NCI-H2029 (cell line): ENCODE measurements at regions not wholly inside any gene's neighbourhood (a gene's known extent, or its start where the extent isn't known, plus 50 kb on each side); places are given as distances from the start of the nearest gene placed in this dataset.
"Not testable (repeated sequence)": the region's sequence is repeated elsewhere in the genome, so short reads cannot be mapped to it uniquely, and the experiment has no call there.

ENCODE experiments used
- DNase-seq: peaks from one replicate; lab custom pipeline; 2025; lab: John Stamatoyannopoulos, UW

DNA sequence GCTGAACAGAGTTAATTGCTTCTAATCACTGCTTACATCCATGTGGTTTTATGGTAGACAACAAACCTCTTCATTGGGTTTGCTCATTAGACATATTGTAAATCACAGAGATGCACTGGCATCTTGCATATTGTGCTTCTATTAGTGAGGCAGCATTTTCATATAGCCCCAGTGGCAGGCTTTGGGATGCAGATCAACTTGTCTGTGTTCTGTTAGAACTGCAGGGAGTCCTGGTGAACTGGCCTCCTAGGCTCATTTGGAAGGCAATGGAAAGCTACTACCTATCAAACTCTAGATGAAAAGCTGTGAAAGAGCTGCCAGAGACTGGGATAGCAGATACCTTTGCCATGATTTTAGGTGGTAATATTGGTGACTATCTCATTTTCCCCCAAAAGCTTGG lies 108.8 kb downstream of the NAA11 start:
- DNase-seq: no peak

DNA sequence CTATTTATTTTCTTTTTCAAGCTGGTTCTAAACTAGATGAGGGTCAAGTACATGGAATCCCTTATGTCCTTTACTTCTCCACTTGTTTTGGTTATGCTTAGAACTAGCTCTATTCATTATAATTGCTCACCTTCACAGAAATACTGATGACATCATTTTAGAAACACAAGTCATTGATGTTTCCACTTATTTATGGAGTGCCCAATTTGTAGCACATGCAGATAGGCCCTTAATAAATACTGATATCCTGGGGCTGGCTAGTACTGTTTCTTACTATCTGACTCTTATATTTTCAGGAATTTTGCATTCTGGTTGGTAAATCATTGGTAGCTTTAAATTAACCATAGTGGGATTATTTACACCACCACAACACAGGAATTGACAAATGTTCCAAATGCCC lies 112.2 kb downstream of the NAA11 start:
- DNase-seq: no peak

DNA sequence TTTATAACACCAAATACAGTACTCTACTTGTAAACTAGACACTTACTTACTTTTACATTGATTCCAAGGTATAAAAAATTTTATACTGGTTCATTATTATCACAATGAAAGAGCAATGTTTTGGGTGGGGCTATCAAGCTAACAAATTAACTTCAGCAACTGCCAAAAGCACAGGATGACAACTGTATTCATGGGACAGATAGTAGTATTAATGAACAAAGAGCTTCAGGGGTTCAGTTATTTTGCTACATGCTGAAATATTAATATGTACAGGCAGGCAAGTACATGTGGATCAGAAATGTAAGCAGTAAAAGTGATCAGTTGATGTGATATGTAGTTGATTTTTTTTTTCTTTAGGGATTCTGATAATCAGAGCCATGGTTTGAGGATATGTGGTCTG lies 112.9 kb downstream of the NAA11 start:
- no peak for DNase-seq

DNA sequence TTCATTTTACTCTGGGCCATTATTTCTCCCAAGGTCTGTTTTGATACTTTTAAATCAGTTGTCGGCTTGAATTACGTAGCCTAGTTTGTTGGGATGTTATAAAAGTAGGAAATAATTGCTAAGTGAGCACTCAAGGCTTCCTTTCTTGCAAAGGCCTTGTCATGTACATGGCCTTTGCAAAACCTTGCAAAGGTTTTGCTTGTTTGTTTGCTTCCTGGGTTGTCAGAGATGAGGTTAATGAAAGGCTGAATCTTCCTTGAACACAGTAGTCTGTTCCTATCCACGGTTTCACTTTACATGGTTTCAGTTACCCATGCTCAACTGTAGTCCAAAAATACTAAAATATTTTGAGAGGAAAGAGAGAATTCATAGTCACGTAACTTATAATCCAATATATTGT lies 113.5 kb downstream of the NAA11 start:
- DNase-seq: no peak

DNA sequence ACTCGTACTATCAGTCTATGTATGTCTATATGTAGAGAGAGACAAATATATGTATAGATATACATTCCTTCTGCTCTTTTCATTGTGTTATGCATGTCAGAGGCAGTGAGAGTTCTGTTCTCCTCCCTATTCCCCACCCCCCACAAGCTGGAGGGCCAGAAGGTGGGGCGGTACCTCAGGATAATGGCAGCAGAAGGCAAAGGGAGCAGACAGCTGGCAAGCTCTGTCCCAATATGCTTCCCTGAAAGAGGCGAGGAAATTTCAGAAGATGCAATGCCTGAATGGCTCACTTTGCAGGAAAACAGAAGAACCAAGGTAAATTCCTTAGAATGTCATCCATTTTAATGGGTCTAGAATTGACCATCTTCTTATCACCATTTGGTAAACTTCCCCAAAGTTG lies 114.4 kb downstream of the NAA11 start:
- no peak for DNase-seq

DNA sequence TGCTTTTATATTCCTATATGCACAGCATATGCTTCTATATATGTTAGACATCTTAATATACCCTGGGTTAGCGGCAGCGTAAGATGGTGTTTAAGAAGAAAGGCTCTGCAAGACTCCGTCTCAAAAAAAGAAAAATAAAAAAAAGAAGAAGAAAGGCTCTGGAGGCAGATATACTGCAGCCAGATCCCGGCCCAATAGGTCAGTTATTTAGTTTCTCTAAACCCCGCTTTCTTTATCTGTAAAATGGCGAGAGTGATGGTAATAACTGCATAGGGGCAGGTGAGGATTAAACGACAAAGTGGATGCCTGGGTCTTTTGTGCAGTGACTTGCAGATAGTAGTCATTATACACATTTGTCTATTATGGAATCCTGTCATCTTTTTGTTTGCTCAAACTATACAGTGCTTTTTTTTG lies 115.2 kb downstream of the NAA11 start:
- no peak for DNase-seq

DNA sequence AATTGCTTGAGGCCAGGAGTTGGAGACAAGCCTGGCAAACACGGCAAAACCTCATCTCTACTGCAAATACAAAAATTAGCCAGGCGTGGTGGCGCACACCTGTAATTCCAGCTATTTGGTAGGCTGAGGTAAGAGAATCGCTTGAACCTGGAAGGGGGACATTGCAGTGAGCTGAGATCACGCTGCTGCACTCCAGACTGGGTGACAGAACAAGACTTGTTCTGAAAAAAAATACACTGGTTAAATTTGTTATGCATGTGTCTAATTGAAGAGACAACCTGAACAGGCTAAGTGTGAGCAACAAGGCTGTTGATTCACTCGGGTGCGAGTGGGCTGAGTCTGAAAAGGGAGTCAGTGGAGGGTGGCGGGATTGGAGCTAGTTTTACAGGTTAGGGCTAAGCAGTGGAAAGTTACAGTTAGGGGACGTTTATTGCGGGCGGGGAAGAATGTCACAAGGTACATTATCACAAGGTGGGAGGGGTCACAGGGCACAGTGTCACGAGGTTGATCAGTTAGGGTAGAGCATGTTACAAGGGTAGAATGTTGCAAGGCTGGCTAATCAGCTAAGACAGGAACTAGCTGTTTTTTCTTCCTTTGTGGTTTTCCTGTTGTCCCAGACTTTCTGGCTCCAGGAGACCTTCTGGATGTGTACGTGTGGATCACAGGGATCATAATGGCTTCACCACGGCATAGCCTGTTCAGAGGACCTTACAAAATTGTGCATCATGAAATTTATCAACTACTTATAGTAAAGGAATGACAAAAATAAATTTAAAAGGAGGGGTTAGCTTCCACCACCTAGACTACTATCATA lies 115.8 kb downstream of the NAA11 start:
- no peak for DNase-seq

DNA sequence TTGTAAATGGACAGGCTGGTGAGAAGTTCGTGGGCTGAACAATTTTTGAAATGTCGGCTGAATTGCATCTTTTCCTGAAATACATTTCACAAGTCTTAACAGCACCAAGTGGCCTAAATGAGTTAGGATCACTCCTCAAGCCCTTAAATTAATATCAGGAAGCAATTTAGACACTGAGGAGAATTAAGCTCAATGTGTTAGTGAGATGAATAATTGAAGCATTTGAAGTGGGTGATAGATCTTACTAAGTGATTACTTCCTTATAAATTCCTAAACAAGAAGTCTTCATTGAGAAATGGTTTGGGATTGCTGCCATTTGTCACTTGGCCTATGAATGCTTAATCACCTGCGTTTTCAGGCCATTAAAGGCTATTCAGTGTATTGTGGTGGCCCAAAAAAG lies 116.8 kb downstream of the NAA11 start:
- no peak for DNase-seq

DNA sequence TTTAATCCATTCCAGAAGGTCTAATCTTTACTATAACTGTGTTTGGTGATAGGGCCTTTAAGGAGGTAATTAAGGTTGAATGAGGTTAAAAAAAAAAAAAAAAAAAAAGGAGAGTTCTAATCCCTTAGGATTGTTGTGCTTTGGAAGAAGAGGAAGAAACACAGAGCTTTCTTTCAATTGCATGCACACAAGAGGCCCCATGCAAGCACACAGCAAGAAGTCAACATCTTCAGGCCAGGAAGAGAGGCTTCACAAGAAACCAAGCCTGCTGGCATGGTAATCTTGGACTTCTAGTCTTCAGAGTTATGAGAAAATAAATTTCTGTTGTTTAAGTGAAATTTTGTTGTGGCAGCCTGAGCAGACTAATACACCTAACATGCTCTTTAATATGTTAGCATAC lies 118.6 kb downstream of the NAA11 start:
- no peak for DNase-seq

DNA sequence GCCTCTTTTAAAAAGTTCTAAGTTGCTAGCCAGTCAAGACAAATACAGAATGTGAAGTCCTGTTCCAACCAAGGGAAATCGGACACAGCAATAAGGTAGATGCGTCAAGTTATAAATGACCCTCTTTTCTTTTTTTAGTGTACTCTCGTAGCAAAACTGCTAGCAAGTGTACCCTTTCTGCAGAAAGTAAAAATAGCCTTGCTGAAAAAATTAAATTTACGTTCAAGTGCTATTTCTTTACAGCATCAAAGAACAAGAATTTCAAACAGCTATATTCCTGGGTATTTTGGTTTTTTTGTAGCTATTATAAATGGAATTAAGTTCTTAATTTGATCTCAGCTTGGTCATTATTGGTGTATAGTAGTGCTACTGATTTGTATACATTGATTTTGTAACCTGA lies 119.2 kb downstream of the NAA11 start:
- no peak for DNase-seq

DNA sequence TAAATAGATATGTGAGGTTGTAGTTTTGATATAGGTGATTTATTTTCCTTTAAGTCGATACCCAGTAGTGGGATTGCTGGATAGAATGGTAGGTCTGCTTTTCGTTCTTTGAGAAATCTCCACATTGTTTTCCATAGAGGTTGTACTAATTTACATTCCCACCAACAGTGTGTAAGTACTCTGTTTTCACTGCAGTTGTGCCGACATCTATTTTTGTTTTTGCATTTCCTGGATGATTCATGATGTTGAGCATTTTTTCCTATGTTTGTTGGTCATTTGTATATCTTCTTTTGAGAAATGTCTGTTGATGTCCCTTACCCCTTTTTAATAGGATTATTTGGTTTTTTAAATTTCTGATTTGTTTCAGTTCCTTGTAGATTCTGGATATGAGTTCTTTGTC lies 120.7 kb downstream of the NAA11 start:
- no peak for DNase-seq

DNA sequence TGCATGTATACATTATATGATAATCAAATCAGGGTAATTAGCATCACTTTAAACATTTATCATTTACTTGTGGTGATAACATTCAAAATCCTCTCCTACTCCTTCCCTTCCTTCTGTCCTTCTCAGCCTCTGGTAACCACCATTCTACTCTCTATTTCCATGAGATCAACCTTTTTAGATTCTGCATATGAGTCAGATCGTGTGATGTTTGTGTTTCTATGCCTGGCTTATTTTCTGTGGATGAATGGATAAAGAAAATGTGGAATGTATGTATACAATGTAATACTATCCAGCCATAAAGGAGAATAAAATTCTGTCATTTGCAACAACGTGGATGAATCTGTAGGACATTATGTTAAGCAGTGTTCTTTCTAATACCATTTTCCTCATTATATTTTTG lies 123.9 kb downstream of the NAA11 start:
- DNase-seq: no peak

DNA sequence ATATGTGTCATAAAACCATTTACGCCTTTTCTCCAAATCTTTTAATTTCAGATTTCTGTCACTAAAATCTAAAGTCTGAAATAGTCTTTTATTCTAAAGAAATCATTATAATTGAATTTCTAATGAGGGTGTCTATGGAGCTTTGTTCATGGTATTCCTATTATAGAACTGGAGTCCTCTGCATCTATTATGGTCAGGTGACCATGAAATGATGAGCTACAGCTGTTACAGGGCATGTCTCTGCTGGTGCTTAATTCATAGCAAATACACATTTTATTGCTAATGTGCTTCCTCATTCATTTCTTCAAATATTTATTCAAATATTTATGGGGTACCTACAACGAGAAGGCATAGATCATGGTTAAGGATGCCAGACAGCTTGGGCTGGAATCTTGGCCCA lies 126.1 kb downstream of the NAA11 start:
- DNase-seq: no peak

DNA sequence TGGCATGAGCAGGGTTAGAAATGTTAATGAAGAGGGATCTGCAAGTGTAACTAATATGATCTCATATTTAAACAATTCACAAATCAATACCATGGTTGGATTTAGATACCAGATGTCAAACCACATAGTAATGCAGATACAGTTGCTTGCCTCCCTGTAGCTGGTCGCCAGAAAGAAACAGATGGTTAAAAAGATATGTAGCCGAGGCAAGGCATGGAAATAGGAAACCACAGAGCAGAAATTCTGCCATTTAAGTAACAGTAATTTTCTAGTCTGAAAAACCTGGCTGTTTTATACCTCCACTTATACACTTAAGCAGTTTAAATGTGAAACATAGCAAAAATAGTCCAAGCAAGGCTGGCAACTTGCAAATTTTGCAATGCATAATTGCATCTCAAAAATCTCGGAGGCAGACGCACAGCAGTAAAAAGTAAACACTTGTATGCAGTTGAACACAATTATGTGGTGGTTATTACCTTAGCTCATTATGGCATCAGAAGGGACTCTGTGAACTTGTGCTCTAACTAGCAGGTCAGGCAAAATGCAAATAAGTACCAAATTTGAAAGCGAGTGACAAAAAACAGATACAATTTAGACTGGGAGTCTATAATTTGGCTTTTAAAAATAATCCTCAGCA lies 126.8 kb downstream of the NAA11 start:
- no peak for DNase-seq

DNA sequence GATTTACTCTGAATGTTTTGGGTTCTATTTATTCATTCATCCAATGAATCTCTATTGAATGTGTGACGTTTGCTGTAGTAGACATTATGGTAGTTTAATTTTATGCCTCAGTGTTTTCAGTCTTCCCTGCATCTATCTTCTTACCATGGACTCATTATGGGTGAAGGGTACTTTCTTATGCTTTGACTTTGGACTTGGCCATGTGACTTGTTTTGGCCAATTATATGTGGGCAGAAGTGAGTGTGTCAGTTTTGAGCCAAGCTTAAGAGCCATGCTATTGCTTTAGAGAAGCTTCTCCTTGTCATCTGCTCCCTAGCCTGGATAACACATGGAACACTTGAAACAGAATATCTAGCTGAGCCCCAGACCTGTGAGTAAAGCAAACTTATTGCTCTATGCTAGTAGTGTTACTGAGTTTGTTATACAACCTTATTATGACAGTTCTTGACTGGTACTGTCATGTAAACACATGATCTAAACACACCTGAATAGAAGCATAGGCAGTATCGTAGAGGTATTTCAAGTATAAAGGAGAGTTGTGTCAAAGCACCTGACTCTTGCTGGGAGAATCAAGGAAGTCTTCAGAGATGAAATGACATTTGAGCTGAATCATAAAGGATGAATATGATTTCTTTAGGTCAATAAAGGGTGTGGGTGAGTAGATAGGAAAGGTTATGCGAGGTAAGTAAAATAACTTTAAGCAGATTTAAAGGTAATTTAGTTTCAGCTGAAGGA lies 128.4 kb downstream of the NAA11 start:
- no peak for DNase-seq

DNA sequence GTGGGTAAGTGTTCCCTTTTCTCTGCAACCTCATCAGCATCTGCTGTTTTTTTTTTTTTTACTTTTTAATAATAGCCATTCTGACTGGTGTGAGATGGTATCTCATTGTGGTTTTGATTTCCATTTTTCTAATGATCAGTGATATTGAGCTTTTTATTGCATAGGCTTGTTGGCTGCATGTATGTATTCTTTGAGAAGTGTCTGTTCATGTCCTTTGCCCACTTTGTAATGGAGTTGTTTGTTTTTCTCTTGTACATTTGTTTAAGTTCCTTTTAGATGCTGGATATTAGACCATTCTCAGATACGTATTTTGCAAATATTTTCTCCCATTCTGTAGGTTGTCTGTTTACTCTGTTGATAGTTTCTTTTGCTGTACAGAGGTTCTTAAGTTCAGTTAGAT lies 134.6 kb downstream of the NAA11 start:
- DNase-seq: not testable (repeated sequence)

DNA sequence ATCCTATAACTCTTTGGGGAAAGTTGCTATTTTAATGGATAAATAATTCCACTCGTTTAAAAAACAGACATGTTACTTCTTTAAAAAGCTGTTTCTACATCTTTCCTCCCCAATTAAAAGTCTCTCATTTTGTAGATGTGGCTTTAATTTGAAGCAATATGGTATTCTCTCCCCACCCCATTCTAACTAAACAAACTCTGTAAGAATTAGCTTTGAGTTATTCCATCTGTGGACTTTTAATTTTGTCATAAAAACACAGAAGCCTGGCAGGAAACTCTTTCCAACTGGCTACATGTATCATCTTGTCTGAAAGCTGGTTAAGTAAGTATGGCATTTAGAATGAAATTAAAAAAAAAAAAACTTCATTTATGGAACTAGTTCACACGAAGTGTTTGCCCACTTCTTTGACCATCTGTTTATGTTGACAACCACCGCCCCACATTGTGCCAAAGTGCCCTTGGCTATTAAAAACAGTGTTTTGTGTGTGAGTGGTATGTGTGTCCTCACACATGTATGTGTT lies 140.3 kb downstream of the NAA11 start:
- no peak for DNase-seq

DNA sequence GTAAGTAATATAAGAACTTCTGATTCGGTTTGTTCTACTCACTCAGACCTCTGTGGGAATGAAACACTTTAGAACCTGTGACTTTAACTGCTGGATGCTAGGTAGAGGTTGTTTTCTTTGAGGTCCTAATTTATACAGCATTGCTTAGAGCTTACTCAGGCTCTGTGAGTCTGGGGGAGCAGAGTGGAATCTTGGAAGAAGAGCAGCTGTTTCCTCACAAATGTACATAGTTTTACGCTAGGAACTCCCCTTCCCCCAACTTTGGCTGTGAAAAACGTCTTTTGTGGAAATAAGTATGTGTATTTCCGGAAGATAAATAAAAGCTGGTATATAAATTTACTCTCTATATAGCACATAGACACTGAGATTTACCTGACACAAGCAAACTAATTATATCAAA lies 141.4 kb downstream of the NAA11 start:
- no peak for DNase-seq

DNA sequence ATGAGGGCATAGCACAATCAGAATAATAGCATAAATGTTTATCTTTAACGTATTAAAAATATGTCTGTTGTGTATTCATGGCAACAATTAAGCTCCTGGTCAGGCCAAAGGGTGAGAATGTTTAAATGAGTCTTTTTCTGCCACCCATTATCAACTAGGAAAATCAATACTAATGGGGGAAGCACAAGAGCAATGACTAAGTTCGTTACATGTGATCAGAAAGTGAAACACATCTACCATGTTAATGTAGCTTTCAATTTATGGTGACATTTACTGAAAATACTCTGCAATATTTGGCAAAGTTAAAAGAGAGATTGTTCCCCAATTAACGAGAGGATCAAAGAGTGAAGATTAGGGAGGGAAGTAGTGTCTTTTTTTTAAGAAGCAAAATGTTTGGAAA lies 143.7 kb downstream of the NAA11 start:
- DNase-seq: no peak

DNA sequence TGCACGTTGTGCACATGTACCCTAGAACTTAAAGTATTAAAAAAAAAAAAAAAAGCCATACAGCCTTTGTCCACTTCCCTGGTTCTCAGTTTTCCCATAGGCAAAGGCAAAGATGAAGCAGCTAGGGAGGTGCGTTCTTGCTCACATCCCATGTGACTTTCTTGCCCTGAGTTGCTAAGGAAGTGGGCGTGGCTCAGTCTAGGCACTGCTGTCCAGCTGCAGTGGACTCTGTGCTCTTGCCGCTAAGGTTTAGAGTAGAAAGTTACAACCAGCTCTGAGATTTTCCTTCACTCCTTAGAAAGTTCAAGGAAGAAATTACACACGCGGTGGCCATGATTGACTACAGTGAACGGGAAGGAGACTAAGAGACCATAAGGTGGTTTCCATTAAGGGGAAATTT lies 144.7 kb downstream of the NAA11 start:
- DNase-seq: no peak

DNA sequence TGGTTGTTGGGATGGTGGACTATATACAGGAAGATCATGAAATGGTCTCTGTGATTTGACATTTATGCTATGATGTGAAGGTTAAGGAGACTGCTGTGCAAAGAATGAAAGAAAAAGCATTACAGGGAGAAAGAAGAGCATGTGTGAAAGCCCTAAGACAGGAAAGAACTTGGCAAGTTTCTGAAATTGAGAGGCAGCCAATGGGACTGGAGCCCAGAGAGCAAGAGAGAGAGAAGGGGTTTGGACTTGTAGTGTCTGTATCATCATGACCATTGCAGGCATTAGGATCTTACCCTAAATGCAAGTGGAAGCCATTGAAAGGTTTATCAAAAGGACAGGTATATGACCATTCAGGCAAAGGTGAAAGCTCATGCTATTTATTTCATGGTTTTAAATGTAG lies 147.1 kb downstream of the NAA11 start:
- no peak for DNase-seq

DNA sequence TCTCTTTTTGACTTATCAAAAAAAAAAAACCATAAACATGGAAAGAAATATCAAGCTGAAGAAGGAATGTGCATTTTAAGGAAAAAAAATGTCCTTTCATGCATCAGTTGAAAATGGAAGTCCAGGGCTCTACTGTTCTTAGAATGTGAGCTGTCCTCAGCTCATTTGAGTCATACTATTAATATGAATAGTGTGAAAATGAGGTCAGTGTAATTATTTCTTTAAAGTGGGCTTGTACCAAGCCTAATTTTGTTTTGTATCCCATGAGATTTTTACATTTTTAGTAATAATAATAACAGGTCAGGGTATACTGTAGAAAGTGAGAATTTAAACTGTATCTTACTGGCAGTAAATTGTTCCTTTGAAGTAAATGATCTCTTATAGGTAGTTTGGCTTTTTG lies 148.5 kb downstream of the NAA11 start:
- no peak for DNase-seq

DNA sequence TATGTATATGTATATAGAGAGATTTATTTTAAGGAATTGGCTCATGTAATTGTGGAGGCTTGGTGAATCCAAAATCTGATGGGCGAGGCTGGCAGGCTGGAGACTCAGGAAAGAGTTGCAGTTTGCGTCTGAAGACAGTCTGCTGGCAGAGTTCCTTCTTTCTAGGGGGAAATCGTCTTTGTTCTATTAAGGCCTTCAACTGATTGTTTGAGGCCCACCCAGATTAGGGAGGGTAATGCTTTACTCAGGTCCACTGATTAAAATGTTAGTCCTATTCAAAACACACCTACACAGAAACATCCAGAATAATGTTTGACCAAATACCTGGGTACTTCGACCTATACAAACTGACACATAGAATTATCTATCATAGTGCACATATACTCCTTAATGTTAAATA lies 149.5 kb downstream of the NAA11 start:
- no peak for DNase-seq
